ENCODE measurements at regions not wholly inside any gene's neighbourhood (a gene's known extent, or its start where the extent isn't known, plus 50 kb on each side); places are given as distances from the start of the nearest gene placed in this dataset.

DNA sequence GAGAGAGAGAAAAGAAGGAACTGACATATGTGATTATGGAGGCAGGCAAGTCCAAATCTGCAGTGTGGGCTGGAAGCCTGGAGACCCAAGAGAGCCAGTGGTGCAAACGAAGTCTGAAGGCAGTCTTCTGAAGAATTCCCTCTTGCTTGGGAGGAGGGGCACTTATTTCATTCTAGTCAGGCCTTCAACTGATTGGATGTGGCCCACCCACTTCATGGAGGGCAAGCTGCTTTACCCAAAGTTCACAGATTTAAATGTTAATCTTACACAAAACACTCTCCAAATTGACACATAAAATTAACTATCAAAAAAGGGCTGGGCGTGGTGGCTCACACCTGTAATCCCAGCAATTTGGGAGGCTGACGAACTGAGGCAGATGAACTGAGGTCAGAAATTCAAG lies 103.5 kb upstream of the RAB3GAP2 start:
- no peaks in the 10 kb centered on the region for H3K27me3 ChIP-seq (replicated peaks; ENCODE audit: control insufficient read depth, insufficient read depth, low read length)
- H3K4me1 ChIP-seq (ENCODE audit: control insufficient read depth, insufficient read depth, low read length): peaks cover 4% of the 10 kb centered on the region
- no peak for DNase-seq (ENCODE audit: low read depth)
- no peaks in the 10 kb centered on the region for H3K36me3 ChIP-seq (ENCODE audit: control insufficient read depth, insufficient read depth, low read length, severe bottlenecking)
- H3K9me3 ChIP-seq (ENCODE audit: control insufficient read depth, low read length): no peaks in the 10 kb centered on the region
- H3K9ac ChIP-seq (ENCODE audit: low read length): no peak overlapping the region
- no peak overlapping the region for H3K4me3 ChIP-seq (ENCODE audit: low read length)

DNA sequence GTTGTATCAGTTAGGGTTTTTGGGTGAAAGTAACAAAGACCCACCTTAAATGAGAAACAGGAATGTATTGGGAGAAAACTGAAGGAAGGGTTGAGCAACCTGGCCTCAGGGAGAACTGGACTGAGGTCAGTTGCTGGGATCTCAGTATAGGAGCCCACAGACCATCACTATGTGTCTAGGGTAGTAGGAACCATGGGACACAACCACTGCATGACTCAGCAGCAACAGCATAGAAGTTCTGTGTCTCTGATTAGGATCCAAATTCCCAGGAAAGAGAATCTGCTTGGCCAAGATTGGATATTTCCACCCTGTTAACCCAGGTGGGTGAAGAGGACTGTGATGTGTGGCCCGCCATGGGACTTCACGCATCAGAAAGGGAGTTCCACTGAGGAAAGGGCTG lies 102.2 kb upstream of the RAB3GAP2 start:
- Histone ChIP-seq H3K9ac (ENCODE audit: low read length) (no peak overlapping the region), H3K4me1 (ENCODE audit: control insufficient read depth, insufficient read depth, low read length) (peaks cover 16% of the 10 kb centered on the region), H3K9me3 (ENCODE audit: control insufficient read depth, low read length) (no peaks in the 10 kb centered on the region), H3K36me3 (ENCODE audit: control insufficient read depth, insufficient read depth, low read length, severe bottlenecking) (no peaks in the 10 kb centered on the region), H3K27me3 (replicated peaks; ENCODE audit: control insufficient read depth, insufficient read depth, low read length) (no peaks in the 10 kb centered on the region), H3K4me3 (ENCODE audit: low read length) (no peak overlapping the region)
- DNase-seq (ENCODE audit: low read depth): no peak

DNA sequence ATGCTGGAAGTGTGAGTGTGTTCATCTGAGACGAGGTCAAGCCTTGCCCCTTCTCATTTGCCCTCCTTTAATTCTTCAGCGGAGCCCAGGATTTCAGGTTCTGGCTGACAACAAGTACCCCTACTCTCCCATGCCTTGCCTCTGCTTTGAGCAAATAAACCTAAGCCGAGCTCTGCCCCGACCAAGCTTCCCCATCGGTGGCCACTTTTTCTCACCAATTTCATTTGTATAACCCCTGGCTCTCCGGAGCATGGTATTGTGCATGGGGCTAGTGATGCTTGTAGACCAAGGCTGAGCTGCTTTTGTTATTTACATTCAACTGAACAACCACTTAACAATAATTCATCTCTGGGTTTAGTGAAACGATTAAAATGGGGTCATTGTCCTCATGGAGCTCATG lies 100.2 kb upstream of the RAB3GAP2 start:
- Histone ChIP-seq H3K36me3 (ENCODE audit: control insufficient read depth, insufficient read depth, low read length, severe bottlenecking) (no peaks in the 10 kb centered on the region), H3K4me1 (ENCODE audit: control insufficient read depth, insufficient read depth, low read length) (peaks cover 36% of the 10 kb centered on the region), H3K9ac (ENCODE audit: low read length) (no peak overlapping the region), H3K27me3 (replicated peaks; ENCODE audit: control insufficient read depth, insufficient read depth, low read length) (no peaks in the 10 kb centered on the region), H3K4me3 (ENCODE audit: low read length) (no peak overlapping the region), H3K9me3 (ENCODE audit: control insufficient read depth, low read length) (no peaks in the 10 kb centered on the region)
- DNase-seq (ENCODE audit: low read depth): no peak

DNA sequence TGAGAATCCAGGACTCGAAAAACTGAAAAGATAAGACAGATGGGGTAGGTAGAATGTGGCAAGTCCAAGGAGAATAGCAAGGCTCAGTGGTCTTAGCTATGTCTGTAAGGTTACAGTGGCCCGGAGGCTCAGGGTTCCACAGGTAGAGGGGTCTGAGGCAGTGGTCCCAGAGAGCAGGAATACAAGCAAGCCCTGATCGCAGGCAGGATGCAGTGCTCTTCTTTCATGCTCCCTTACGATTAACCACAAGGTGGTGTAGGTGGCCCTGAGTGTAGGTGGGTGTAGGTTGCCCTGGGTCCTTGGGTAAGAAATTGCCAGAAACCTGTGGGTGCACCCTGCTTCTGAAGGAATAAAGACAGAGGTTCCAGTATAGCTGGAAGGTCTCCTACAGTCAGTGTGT lies 99.1 kb upstream of the RAB3GAP2 start:
- Histone ChIP-seq H3K27me3 (replicated peaks; ENCODE audit: control insufficient read depth, insufficient read depth, low read length) (no peaks in the 10 kb centered on the region), H3K36me3 (ENCODE audit: control insufficient read depth, insufficient read depth, low read length, severe bottlenecking) (no peaks in the 10 kb centered on the region), H3K4me1 (ENCODE audit: control insufficient read depth, insufficient read depth, low read length) (peaks cover 36% of the 10 kb centered on the region), H3K4me3 (ENCODE audit: low read length) (no peak overlapping the region), H3K9ac (ENCODE audit: low read length) (no peak overlapping the region), H3K9me3 (ENCODE audit: control insufficient read depth, low read length) (no peaks in the 10 kb centered on the region)
- no peak for DNase-seq (ENCODE audit: low read depth)

DNA sequence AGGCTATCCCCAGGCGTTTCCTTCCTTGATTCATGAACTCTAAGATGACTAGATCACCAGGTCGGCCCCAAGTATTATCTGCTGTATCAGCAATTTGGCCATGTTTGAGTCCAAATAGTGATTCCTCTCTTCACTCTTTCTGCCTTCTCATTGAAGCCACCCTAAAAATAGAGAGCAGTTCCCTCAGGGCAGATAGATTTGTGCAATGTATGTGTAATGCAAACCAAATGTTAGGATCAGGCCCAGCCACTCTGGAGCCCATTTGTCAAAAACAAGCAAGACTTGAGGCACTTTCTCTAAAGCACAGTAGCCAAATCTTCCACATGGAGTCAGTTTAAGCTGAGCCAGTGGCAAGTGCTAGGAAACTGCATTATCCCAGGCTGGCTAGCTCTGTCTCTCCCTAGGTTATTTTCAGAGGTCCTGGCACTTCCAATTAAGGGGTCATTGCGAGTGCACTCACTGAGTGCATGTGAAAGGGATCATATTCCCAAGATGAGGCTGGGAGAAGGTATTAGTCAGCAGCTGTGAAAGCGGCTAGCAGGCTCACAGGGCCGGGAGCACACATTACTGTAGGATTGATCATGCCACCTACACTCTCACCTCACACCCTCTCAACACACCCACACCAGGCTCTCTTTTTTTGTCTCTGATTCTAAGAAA lies 97.9 kb upstream of the RAB3GAP2 start:
- H3K27me3 ChIP-seq (replicated peaks; ENCODE audit: control insufficient read depth, insufficient read depth, low read length): no peaks in the 10 kb centered on the region
- peak; percentile 95 for DNase-seq (ENCODE audit: low read depth)
- H3K9ac ChIP-seq (ENCODE audit: low read length): peak overlapping the region; percentile 18
- H3K9me3 ChIP-seq (ENCODE audit: control insufficient read depth, low read length): no peaks in the 10 kb centered on the region
- H3K4me3 ChIP-seq (ENCODE audit: low read length): no peak overlapping the region
- peaks cover 36% of the 10 kb centered on the region for H3K4me1 ChIP-seq (ENCODE audit: control insufficient read depth, insufficient read depth, low read length)
- H3K36me3 ChIP-seq (ENCODE audit: control insufficient read depth, insufficient read depth, low read length, severe bottlenecking): no peaks in the 10 kb centered on the region

DNA sequence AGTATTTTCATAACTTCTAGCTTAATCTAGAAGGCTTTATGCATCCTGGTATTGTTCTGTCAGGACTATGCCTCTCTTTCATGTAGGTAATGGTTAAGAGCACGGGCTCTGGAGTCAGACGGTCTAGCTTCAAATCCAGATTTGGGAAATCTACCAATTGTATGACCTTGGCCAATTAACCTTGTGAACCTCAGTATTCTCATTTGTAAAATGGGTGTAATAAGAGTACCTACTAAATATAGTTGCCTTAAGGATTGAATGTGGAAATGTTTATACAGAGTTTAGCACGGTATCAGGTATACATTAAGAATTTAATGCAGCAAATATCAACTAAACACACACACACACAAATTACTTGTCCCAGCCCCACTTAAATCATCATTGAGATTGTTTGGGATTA lies 97.3 kb upstream of the RAB3GAP2 start:
- no peak for DNase-seq (ENCODE audit: low read depth)
- peaks cover 36% of the 10 kb centered on the region for H3K4me1 ChIP-seq (ENCODE audit: control insufficient read depth, insufficient read depth, low read length)
- H3K9ac ChIP-seq (ENCODE audit: low read length): no peak overlapping the region
- no peaks in the 10 kb centered on the region for H3K36me3 ChIP-seq (ENCODE audit: control insufficient read depth, insufficient read depth, low read length, severe bottlenecking)
- H3K27me3 ChIP-seq (replicated peaks; ENCODE audit: control insufficient read depth, insufficient read depth, low read length): no peaks in the 10 kb centered on the region
- H3K9me3 ChIP-seq (ENCODE audit: control insufficient read depth, low read length): no peaks in the 10 kb centered on the region
- H3K4me3 ChIP-seq (ENCODE audit: low read length): no peak overlapping the region

DNA sequence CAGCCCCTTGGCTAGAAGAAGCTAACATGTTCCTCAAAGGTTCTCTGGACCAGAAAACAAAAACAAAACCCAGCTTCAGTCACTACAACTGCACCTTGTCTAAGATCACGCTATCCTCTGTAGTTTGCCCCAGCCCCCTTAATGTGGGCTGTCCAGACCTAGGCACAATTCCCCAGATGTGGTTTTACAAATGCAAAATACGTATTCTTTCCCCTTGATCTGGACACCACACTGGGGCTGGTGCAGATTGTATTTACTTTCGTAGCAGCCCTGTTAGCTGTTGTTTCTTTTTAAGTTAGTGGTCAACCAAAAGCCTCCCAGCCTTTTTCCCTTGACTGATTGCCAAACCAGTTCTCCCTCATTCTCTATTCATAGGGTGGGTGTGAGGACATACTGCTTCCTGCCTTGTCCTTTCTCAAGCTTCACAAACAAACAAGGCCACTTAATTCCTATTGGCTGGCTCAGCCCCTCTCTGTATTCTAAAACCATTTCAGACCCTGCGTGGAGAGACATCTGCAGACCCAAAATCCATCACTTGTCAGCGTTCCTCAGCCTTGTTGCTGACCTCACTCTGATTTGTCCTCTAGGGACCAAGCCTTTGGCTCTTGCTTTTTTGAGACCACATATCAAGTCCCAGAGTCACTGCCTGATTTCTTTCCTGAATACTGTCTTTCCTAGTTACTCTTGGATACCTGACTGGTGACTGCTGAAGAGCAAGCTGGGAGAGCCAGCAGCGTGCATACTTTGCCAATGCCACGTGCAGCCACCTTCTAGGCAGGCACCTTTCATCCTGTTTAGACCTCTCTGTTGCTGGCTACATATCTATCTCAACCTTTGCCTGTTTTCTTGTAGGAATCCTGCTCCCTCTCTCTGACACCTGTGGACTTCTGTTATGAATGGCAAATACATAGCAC lies 96.4 kb upstream of the RAB3GAP2 start:
- H3K9me3 ChIP-seq (ENCODE audit: control insufficient read depth, low read length): no peaks in the 10 kb centered on the region
- no peak for DNase-seq (ENCODE audit: low read depth)
- no peak overlapping the region for H3K9ac ChIP-seq (ENCODE audit: low read length)
- peaks cover 36% of the 10 kb centered on the region for H3K4me1 ChIP-seq (ENCODE audit: control insufficient read depth, insufficient read depth, low read length)
- H3K27me3 ChIP-seq (replicated peaks; ENCODE audit: control insufficient read depth, insufficient read depth, low read length): no peaks in the 10 kb centered on the region
- H3K4me3 ChIP-seq (ENCODE audit: low read length): no peak overlapping the region
- no peaks in the 10 kb centered on the region for H3K36me3 ChIP-seq (ENCODE audit: control insufficient read depth, insufficient read depth, low read length, severe bottlenecking)

DNA sequence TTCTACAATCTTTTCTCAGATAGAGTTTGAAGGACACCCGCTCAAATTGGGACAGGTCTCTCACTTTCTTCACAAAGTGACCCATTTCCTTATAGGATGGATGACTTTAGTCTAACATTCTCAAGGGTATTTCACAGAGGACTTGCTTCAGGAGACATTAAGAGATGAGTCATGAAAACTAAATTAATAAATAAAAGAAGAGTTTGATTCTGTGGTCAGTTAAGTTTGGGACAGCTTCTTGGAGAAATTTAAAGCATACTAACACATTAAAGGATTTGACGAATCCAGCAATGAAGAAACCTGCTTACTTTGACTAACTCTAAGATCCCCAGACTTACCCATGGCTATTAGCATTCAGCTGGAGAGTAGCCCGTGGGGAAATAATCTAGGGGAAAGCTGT lies 95.6 kb upstream of the RAB3GAP2 start:
- Histone ChIP-seq H3K4me3 (ENCODE audit: low read length) (no peak overlapping the region), H3K9me3 (ENCODE audit: control insufficient read depth, low read length) (no peaks in the 10 kb centered on the region), H3K36me3 (ENCODE audit: control insufficient read depth, insufficient read depth, low read length, severe bottlenecking) (no peaks in the 10 kb centered on the region), H3K9ac (ENCODE audit: low read length) (no peak overlapping the region), H3K27me3 (replicated peaks; ENCODE audit: control insufficient read depth, insufficient read depth, low read length) (no peaks in the 10 kb centered on the region), H3K4me1 (ENCODE audit: control insufficient read depth, insufficient read depth, low read length) (peaks cover 36% of the 10 kb centered on the region)
- peak; percentile 4 for DNase-seq (ENCODE audit: low read depth)

DNA sequence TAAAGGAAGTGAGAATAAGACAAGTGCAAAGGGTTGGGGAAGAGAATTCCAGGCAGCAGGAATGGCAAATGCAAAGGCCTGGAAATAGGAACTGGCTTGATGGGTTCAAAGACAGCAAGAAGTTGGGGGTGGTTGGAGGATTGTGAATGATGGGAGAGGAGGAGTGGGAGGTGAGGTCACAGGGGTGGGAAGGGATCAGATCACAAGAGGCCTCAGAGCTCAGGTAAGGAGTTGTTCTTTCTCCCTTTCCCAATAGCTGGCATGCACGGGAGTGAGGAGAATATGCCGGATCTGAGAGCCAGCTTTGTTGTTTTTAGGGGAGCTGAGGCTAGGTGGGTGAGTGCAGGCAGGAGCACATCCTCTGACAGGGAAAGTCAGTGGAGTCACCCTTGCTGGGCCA lies 94.0 kb upstream of the RAB3GAP2 start:
- Histone ChIP-seq H3K9ac (ENCODE audit: low read length) (no peak overlapping the region), H3K4me1 (ENCODE audit: control insufficient read depth, insufficient read depth, low read length) (peaks cover 36% of the 10 kb centered on the region), H3K27me3 (replicated peaks; ENCODE audit: control insufficient read depth, insufficient read depth, low read length) (no peaks in the 10 kb centered on the region), H3K9me3 (ENCODE audit: control insufficient read depth, low read length) (no peaks in the 10 kb centered on the region), H3K4me3 (ENCODE audit: low read length) (no peak overlapping the region), H3K36me3 (ENCODE audit: control insufficient read depth, insufficient read depth, low read length, severe bottlenecking) (no peaks in the 10 kb centered on the region)
- DNase-seq (ENCODE audit: low read depth): no peak

DNA sequence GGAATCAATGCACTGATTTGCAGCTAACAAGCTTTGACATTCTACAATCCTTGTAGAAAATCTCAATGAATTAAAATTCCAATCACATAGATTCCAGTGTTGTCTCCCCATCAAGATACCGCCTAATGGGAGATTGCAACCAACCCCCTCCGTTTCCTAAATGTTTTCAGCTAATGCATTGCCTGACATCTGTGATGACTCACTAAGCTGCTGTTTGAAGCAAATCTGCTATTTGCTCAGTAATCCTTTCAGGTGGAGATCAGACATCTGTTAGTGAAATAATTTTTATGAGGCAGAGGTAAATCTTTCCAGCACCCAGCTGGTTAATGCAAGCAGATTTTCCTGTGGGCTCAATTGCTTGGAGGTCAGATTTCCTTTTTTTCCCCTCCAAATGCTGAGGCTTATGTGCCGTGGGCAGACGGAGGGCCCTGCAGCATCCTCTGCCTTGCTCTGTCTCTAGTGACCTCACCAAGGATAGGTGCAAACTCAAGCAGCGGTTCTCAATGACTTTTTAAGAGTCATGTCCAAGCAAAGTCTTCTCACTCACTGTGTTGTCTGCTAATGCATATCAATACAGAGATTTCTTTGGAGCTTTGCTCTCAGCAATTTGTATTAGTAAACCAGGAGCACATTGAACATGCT lies 91.1 kb upstream of the RAB3GAP2 start:
- Histone ChIP-seq H3K9ac (ENCODE audit: low read length) (no peak overlapping the region), H3K36me3 (ENCODE audit: control insufficient read depth, insufficient read depth, low read length, severe bottlenecking) (no peaks in the 10 kb centered on the region), H3K4me1 (ENCODE audit: control insufficient read depth, insufficient read depth, low read length) (peaks cover 9% of the 10 kb centered on the region), H3K9me3 (ENCODE audit: control insufficient read depth, low read length) (no peaks in the 10 kb centered on the region), H3K4me3 (ENCODE audit: low read length) (no peak overlapping the region), H3K27me3 (replicated peaks; ENCODE audit: control insufficient read depth, insufficient read depth, low read length) (no peaks in the 10 kb centered on the region)
- DNase-seq (ENCODE audit: low read depth): peak; percentile 19

Data from adipocyte (in vitro differentiated cells).